K562 (cell line): ENCODE measurements at regions not wholly inside any gene's neighbourhood (a gene's known extent, or its start where the extent isn't known, plus 50 kb on each side); places are given as distances from the start of the nearest gene placed in this dataset.

ENCODE experiments used
- ATAC-seq: fragments of 200-7000 bp; cut with Tn5 transposase; 3 replicates; pipeline ENCODE4 v1.9.1; 2020; ENCODE audit warnings: moderate library complexity
- BruUV-seq: library from RNA; stranded (reverse); fragments of 400-500 nt; replicated peaks from 2 replicates; lab custom pipeline; 2021; lab: Mats Ljungman, UMichigan
- CTCF ChIA-PET: fragments of 300-600 bp; formaldehyde crosslinking; extraction: SDS; loops from one replicate; lab custom pipeline; 2021; ENCODE audit warnings: low intra/inter-chr PET ratio; lab: Yijun Ruan, JAX
- POLR2A ChIA-PET: fragments of 300-600, 350-650 bp; sonication (Branson Sonifier 250); formaldehyde crosslinking; extraction: SDS; loops from one replicate; lab custom pipeline; 2021; ENCODE audit warnings: antibody characterized with exemption, inconsistent platforms; lab: Yijun Ruan, JAX
- DNase-seq, 4 experiments: peaks; one replicate each; pipeline versions ENCODE4 v3.0.0 to v3.0.0-alpha.2; 2011 to 2018; ENCODE audit warnings: low spot score in 3 of 4, mixed read lengths in 3 of 4; ENCODE audit errors: extremely low read depth in 1 of 4
- FAIRE-seq: peaks from 2 replicates; lab custom pipeline; 2011; peaks lifted over from hg19 to GRCh38; lab: Jason Lieb, UNC
- H2AFZ ChIP-seq: 2 replicates; pipeline ENCODE4 v1.6.0; 2011; ENCODE audit warnings: low read depth, low read length, control low read depth, inconsistent platforms
- H3K27ac ChIP-seq: fragments of 200-600 bp; 3 replicates; pipeline ENCODE4 v1.8.0; 2011; ENCODE audit warnings: low read depth, mild to moderate bottlenecking, control low read depth, inconsistent platforms, low read length, moderate library complexity, mixed read lengths; ENCODE audit errors: extremely low read depth
- H3K27me3 ChIP-seq, 2 experiments: fragments of 300-600 bp in 1 of 2; 2 replicates in 1 of 2; 3 replicates in 1 of 2; pipeline versions ENCODE4 v1.6.0 to v1.8.0; 2011; ENCODE audit warnings: inconsistent platforms in 2 of 2, low read length in 2 of 2, mild to moderate bottlenecking in 1 of 2, mixed read lengths in 1 of 2, moderate library complexity in 1 of 2; ENCODE audit not compliant: control insufficient read depth in 2 of 2, insufficient read depth in 2 of 2
- H3K36me3 ChIP-seq: fragments of 300-600 bp; 3 replicates; pipeline ENCODE4 v1.8.0; 2011; ENCODE audit warnings: mild to moderate bottlenecking, low read length, inconsistent platforms; ENCODE audit not compliant: control insufficient read depth, insufficient read depth
- H3K4me1 ChIP-seq, 2 experiments: fragments of 200-600 bp in 1 of 2; replicated peaks in 1 of 2; 2 replicates in 1 of 2; 3 replicates in 1 of 2; pipeline versions ENCODE4 v1.5.1 to v1.8.0; 2011; ENCODE audit warnings: inconsistent platforms in 2 of 2, low read length in 2 of 2, mild to moderate bottlenecking in 1 of 2, mixed read lengths in 1 of 2, moderate library complexity in 1 of 2; ENCODE audit not compliant: control insufficient read depth in 2 of 2, insufficient read depth in 2 of 2
- H3K4me2 ChIP-seq: 2 replicates; pipeline ENCODE4 v1.6.1; 2011; ENCODE audit warnings: low read length, control low read depth, inconsistent platforms, mixed read lengths; ENCODE audit not compliant: insufficient read depth
- H3K4me3 ChIP-seq: fragments of 200-600 bp; sonication (generic), shearing (Covaris generic); 2 replicates; pipeline ENCODE4 v1.5.1; 2016; ENCODE audit warnings: control low read depth, inconsistent platforms
- H3K79me2 ChIP-seq: fragments of 200-600 bp; 3 replicates; pipeline ENCODE4 v1.8.0; 2011; ENCODE audit warnings: low read length, inconsistent platforms; ENCODE audit not compliant: control insufficient read depth, insufficient read depth
- H3K9ac ChIP-seq, 2 experiments: 2 replicates each; pipeline versions ENCODE4 v1.6.0 to v1.6.1; 2011; ENCODE audit warnings: low read depth in 2 of 2, low read length in 2 of 2, control low read depth in 1 of 2, inconsistent platforms in 1 of 2, mild to moderate bottlenecking in 1 of 2, mixed read lengths in 1 of 2; ENCODE audit not compliant: insufficient read depth in 1 of 2
- H3K9me1 ChIP-seq: one replicate; pipeline ENCODE4 v1.6.0; 2011; ENCODE audit warnings: inconsistent platforms, mild to moderate bottlenecking, low read length, moderate library complexity; ENCODE audit not compliant: control insufficient read depth, insufficient read depth
- H3K9me3 ChIP-seq: replicated peaks from 2 replicates; pipeline ENCODE4 v1.5.1; 2011; ENCODE audit warnings: low read depth, low read length, inconsistent platforms; ENCODE audit not compliant: control insufficient read depth, insufficient read depth
- H4K20me1 ChIP-seq: replicated peaks from 2 replicates; pipeline ENCODE4 v1.6.1; 2011; ENCODE audit warnings: low read length, inconsistent platforms, mixed read lengths; ENCODE audit not compliant: control insufficient read depth, insufficient read depth
- ARID2 ChIP-seq: fragments of 450-650 bp; IDR thresholded peaks from 2 replicates; pipeline ENCODE4 v1.6.1; 2017; ENCODE audit warnings: antibody characterized with exemption, mild to moderate bottlenecking
- CBX2 ChIP-seq: fragments of 200-600 bp; sonication (generic); IDR thresholded peaks from one replicate; pipeline ENCODE4 v1.6.1; 2012; ENCODE audit warnings: mild to moderate bottlenecking, low read length, inconsistent platforms; ENCODE audit not compliant: insufficient read depth, poor library complexity, severe bottlenecking
- FOXA1 ChIP-seq: fragments of 450-650 bp; IDR thresholded peaks from 2 replicates; pipeline ENCODE4 v1.6.1; 2016; ENCODE audit warnings: mild to moderate bottlenecking, borderline replicate concordance
- FOXO4 ChIP-seq: fragments of 450-650 bp; formaldehyde crosslinking; IDR thresholded peaks from 2 replicates; pipeline ENCODE4 v1.4.0; 2020; ENCODE audit warnings: mild to moderate bottlenecking, moderate library complexity
- GATAD2B ChIP-seq: fragments of 450-650 bp; IDR thresholded peaks from 2 replicates; pipeline ENCODE4 v1.6.1; 2017; ENCODE audit warnings: mild to moderate bottlenecking, borderline replicate concordance
- HCFC1 ChIP-seq: IDR thresholded peaks from 2 replicates; pipeline ENCODE4 v1.6.1; 2012; ENCODE audit warnings: low read depth, low read length, improper control_type of control experiment
- KAT7 ChIP-seq: sonication (generic); formaldehyde crosslinking; IDR thresholded peaks from 2 replicates; pipeline ENCODE4 v1.8.0; 2022; ENCODE audit warnings: missing genetic modification reagents, mild to moderate bottlenecking, borderline replicate concordance
- KHSRP ChIP-seq: fragments of 450-650 bp; IDR thresholded peaks from 2 replicates; pipeline ENCODE4 v1.6.1; 2017
- MXI1 ChIP-seq: IDR thresholded peaks from 2 replicates; pipeline ENCODE4 v1.6.1; 2011; ENCODE audit warnings: low read depth, mild to moderate bottlenecking, improper control_type of control experiment, low read length
- ZBTB7A ChIP-seq: IDR thresholded peaks from 2 replicates; pipeline ENCODE4 v1.6.1; 2011; ENCODE audit warnings: low read depth, mild to moderate bottlenecking, low read length, moderate library complexity, borderline replicate concordance; ENCODE audit not compliant: control insufficient read depth
- ZFP36 ChIP-seq: fragments of 150-350 bp; IDR thresholded peaks from 2 replicates; pipeline ENCODE4 v1.6.1; 2018; ENCODE audit warnings: low read length, low read depth; ENCODE audit not compliant: partially characterized antibody
- ZNF609 ChIP-seq: sonication (generic); formaldehyde crosslinking; IDR thresholded peaks from 2 replicates; pipeline ENCODE4 v1.8.1; 2023; ENCODE audit warnings: missing genetic modification reagents, mild to moderate bottlenecking, borderline replicate concordance
- WGBS: fragments of 100-300 bp; shearing (Covaris generic); methylation state at CpG from one replicate; pipeline ENCODE4 v1.1.6; 2016; ENCODE audit warnings: low coverage, mixed read lengths; ENCODE audit not compliant: insufficient coverage; ENCODE audit errors: missing lambda C conversion rate; 5-methylcytosine and 5-hydroxymethylcytosine counted together
- in situ Hi-C: fragments of 300-500 bp; cut with MboI; formaldehyde crosslinking; loops from 4 replicates; pipeline ENCODE4 v1.15.0; 2018; ENCODE audit warnings: inconsistent platforms, mixed read lengths
- intact Hi-C: fragments of 100-400 bp; cut with micrococcal nuclease; formaldehyde crosslinking; loops from 2 replicates; pipeline ENCODE4 v1.14.2; 2022

GRCh38 chr16:54346041-54346440 is 59.5 kb upstream of the IRX3 start (continued):
- TF ChIP-seq ZFP36 (no peak), KAT7 (no peak), KHSRP (no peak)

- Histone ChIP-seq H3K27ac (no peak overlapping the region), H4K20me1 (no peaks in the 10 kb centered on the region), H3K4me3 (no peak overlapping the region), H3K9ac (no peak overlapping the region), H3K9me3 (no peaks in the 10 kb centered on the region), H3K9me1 (no peaks in the 10 kb centered on the region), H3K27me3 (peaks cover 2 to 13% of the 10 kb centered on the region in 2 experiments; a peak in 4 of 5 replicates), H2AFZ (no peak overlapping the region), H3K36me3 (no peaks in the 10 kb centered on the region), H3K4me1 (no peaks in the 10 kb centered on the region), H3K4me2 (no peak overlapping the region), H3K79me2 (no peaks in the 10 kb centered on the region)
- intact Hi-C loops (no loop called here), in situ Hi-C loops (no loop called here)
- no peak for ATAC-seq
- DNase-seq: no peak
- 3% methylated on average over 19 of the region's 22 CpGs for whole genome bisulfite sequencing
- FAIRE-seq: no peak
- no TSS peak for BruUV-seq
- CTCF ChIA-PET: no interaction called here
- POLR2A ChIA-PET: no interaction called here
- no peak for TF ChIP-seq ARID2
- no peak for TF ChIP-seq MXI1
- TF ChIP-seq FOXA1: no peak
- TF ChIP-seq ZBTB7A: no peak
- no peak for TF ChIP-seq CBX2
- TF ChIP-seq HCFC1: no peak
- no peak for TF ChIP-seq GATAD2B
- TF ChIP-seq ZNF609: no peak
- TF ChIP-seq FOXO4 (CRISPR knock-in tag): no peak
These were observed 58.4 kb upstream of the IRX3 start for GRCh38 chr16:54344646-54345630.
